Effector memory CD8-positive, alpha-beta T cell (primary cell): ENCODE measurements at regions not wholly inside any gene's neighbourhood (a gene's known extent, or its start where the extent isn't known, plus 50 kb on each side); places are given as distances from the start of the nearest gene placed in this dataset.

Experiments
- ATAC-seq: fragments of 150-1000 bp; cut with Tn5 transposase; replicated peaks from 2 replicates; pipeline ENCODE4 v1.10.0; 2021; ENCODE audit warnings: mild to moderate bottlenecking, moderate library complexity
- DNase-seq, 3 experiments: peaks; one replicate each; pipeline ENCODE4 v3.0.0; 2021
- H3K27ac Mint-ChIP-seq, 2 donors: one replicate each; pipeline ENCODE4 v1.8.0; 2022; ENCODE audit warnings: mild to moderate bottlenecking in 2 of 2, mixed read lengths in 2 of 2, moderate library complexity in 2 of 2
- H3K27me3 Mint-ChIP-seq, 2 donors: one replicate each; pipeline ENCODE4 v1.8.0; 2022; ENCODE audit warnings: mixed read lengths in 2 of 2
- H3K36me3 Mint-ChIP-seq: one replicate; pipeline ENCODE4 v1.8.0; 2022; ENCODE audit warnings: mild to moderate bottlenecking, moderate library complexity, mixed read lengths; ENCODE audit not compliant: insufficient read depth
- H3K4me1 Mint-ChIP-seq, 2 donors: one replicate each; pipeline ENCODE4 v1.8.0; 2022; ENCODE audit warnings: low read depth in 2 of 2, mixed read lengths in 2 of 2
- H3K4me3 Mint-ChIP-seq, 2 donors: one replicate each; pipeline ENCODE4 v1.8.0; 2022; ENCODE audit warnings: mild to moderate bottlenecking in 2 of 2, mixed read lengths in 2 of 2, moderate library complexity in 2 of 2
- H3K9me3 Mint-ChIP-seq, 2 donors: one replicate each; pipeline ENCODE4 v1.8.0; 2022; ENCODE audit warnings: mixed read lengths in 2 of 2

DNA sequence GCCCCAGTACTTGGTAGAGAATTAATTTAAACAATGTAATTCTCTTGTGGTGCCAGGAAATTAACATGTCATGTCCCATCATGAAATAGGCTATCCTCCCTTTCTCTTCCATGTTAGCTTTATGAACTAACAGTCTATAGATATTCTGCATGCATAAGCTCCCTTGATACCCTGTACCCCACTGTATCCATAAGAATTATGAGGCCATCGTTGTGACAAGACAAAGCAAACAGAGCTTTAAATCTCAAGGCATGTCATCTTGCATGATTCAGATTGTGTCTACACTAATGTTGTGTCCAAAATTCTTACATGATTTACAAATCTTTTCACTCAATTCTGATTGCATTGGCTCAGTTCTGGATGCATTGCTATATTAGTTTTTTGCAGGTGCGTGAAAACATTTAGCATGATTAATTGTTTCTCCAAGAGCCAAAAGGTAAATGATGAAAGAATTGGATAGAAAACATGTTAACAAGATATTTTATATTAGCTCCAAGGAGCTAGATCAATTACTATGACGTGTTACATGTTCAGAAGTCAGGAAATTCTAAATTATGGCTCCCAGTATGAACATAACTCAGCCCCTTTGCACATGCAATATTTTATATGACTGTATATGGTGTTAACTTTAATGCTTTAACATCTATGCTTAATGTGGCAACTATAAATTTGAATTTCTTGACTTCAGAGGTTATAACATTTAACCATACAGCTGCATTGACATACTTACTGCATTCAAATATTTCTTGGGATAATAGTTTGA, 620.3 kb downstream of the SLC4A3 start:
- ATAC-seq (no peak), DNase-seq (no peak)
- no peak overlapping the region for H3K27ac Mint-ChIP-seq
- no peak overlapping the region for H3K4me3 Mint-ChIP-seq
- no peaks in the 10 kb centered on the region for H3K27me3 Mint-ChIP-seq
- H3K4me1 Mint-ChIP-seq, result no peaks in the 10 kb centered on the region
- H3K36me3 Mint-ChIP-seq, result no peaks in the 10 kb centered on the region
- H3K9me3 Mint-ChIP-seq, result peaks cover 0 to 6% of the 10 kb centered on the region in 2 donors

DNA sequence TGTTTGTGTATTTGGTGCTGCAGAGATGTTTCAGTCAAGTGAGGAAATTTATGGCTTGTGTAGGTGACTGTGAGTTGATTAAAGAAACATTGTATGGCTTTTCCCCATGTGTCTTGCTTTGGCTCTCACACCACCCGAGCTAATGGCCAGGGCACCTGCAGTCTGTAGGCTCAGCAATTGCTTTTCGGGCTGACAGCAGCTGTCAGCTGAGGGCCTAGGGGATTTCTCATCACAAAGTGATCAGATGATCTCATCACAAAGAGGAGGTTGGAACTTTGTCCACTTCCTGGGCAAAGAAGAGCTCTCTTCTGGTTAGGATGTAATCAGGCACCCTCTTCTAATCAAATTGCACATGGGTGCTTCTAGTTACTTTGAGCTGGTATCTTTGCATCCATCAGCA, 632.2 kb downstream of the SLC4A3 start:
- H3K4me1 Mint-ChIP-seq, result no peaks in the 10 kb centered on the region
- H3K27me3 Mint-ChIP-seq, result no peaks in the 10 kb centered on the region
- H3K27ac Mint-ChIP-seq, result no peak overlapping the region
- H3K9me3 Mint-ChIP-seq, result peaks cover 0 to 1% of the 10 kb centered on the region in 2 donors
- no peak for DNase-seq
- no peak overlapping the region for H3K4me3 Mint-ChIP-seq
- ATAC-seq, result no peak
- H3K36me3 Mint-ChIP-seq, result no peaks in the 10 kb centered on the region

DNA sequence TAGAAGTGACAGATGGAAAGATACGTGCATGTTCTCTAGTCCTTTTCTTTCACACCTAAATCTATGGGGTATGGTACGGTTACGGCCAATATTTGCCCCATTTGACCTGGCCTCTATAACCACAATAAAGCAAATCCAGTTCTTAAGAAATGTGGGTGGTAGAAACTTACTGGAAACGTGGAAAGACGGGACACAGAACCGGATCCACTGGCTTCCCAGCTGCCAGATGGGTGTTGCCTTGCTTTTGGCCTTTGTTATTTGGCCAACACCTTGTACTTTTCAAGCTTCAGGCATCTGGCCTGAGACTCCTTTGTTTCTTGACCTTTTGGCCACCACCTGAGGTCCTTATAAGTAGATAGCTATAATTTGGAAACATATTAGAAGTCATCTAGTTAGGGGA, 635.9 kb downstream of the SLC4A3 start:
- Mint-ChIP-seq H3K9me3 (no peaks in the 10 kb centered on the region), H3K27me3 (no peaks in the 10 kb centered on the region), H3K4me1 (no peaks in the 10 kb centered on the region), H3K27ac (no peak overlapping the region), H3K36me3 (no peaks in the 10 kb centered on the region), H3K4me3 (no peak overlapping the region)
- DNase-seq (no peak), ATAC-seq (no peak)

DNA sequence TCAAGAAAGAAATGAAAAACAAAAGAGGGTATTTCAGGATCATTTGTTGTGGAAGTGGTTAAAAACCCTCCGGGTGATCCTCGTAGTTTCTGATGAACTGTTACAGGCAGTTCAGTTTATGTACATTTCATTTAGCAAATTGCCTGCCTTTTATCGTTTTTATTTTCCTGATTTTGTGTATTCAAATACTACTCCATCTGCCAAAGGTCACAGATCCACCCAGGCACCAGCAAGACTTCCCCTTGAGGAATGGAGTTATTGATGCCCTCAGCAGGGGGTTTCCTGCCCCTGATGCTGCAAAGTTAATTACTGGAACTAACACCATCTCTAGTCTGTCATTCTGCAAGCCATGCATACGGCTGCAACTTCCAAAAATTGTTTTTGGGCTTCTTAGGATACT, 641.9 kb downstream of the SLC4A3 start:
- no peak for DNase-seq
- Mint-ChIP-seq H3K27ac (no peak overlapping the region), H3K4me1 (no peaks in the 10 kb centered on the region), H3K4me3 (no peak overlapping the region), H3K9me3 (peaks cover 0 to 10% of the 10 kb centered on the region in 2 donors), H3K36me3 (no peaks in the 10 kb centered on the region), H3K27me3 (no peaks in the 10 kb centered on the region)
- ATAC-seq, result no peak

DNA sequence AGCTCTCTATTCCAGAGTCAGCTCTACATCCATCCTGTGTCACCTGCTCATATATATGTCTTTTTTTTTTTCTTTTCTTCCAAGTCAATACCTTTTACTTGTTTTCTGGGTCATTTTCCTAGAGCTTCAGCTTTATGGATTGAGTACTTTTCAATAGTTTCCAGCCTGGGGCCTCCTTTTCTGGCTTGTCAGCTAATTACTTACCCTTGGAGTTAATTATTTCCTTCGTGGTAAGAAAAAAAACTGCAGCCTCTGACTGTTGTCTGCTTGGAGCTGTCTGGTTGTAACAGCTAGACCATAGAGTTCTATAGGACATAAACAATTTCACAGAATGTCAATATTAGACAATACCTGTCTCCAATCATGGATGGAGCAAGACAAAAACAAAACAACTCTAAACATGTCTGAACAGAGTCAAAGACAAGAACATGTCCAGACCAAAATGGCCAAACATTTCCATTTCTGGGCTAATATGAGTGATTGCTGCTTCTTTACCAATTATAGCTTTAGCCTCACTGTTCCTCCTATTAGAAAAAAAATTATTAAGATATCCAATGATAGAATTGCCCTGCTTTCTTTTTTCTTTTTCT, 643.1 kb downstream of the SLC4A3 start:
- H3K4me1 Mint-ChIP-seq, result no peaks in the 10 kb centered on the region
- no peak for DNase-seq
- H3K27ac Mint-ChIP-seq, result no peak overlapping the region

DNA sequence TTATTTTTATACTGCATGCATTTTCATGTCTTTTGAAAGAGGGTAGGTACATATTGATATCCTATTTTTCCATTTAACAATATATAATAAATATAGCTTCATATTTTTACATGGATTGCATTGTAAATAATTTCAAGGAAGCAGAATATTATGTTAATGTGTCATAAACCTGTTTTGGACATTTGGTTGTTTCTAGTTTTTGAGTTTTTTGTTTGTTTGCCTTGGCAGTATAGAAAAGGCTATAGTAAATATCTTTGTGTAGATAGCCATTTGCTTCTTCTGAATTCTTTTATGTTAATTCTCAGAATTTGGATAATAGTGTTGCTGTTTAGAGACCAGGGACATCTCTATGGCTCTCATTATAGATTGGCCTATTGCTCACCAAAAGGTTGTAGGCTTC, 645.2 kb downstream of the SLC4A3 start:
- H3K27me3 Mint-ChIP-seq, result no peaks in the 10 kb centered on the region
- no peak for ATAC-seq
- no peak overlapping the region for H3K4me3 Mint-ChIP-seq
- peaks cover 4 to 16% of the 10 kb centered on the region in 2 donors for H3K9me3 Mint-ChIP-seq
- no peak overlapping the region for H3K27ac Mint-ChIP-seq
- H3K4me1 Mint-ChIP-seq, result no peaks in the 10 kb centered on the region
- no peaks in the 10 kb centered on the region for H3K36me3 Mint-ChIP-seq
- no peak for DNase-seq

More for the DNA sequence above, 643.1 kb downstream of the SLC4A3 start:
- Mint-ChIP-seq H3K36me3 (no peaks in the 10 kb centered on the region), H3K27me3 (no peaks in the 10 kb centered on the region), H3K4me3 (no peak overlapping the region), H3K9me3 (peaks cover 0 to 10% of the 10 kb centered on the region in 2 donors)
- ATAC-seq, result no peak

DNA sequence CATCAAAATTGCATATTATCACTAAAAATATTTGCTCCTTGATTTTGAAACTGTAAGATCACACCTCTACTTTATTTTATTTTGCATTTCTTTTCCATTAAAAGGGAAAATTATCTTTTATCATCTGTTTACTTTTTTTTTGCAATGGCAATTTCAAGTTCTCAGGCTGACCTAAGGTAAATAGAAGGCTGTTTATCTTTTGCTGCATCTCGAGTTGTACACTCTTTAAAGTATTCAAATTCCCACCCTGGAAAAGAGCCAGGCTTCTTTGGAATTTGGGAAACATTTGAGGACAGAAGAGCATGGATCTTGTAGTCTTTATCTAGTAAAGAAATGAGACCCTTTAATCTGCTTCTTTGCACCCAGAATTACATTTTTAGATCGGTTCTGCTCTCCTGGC, 645.7 kb downstream of the SLC4A3 start:
- no peak overlapping the region for H3K4me3 Mint-ChIP-seq
- H3K27ac Mint-ChIP-seq, result no peak overlapping the region
- H3K36me3 Mint-ChIP-seq, result no peaks in the 10 kb centered on the region
- DNase-seq (no peak), ATAC-seq (no peak)
- no peaks in the 10 kb centered on the region for H3K27me3 Mint-ChIP-seq
- peaks cover 4 to 16% of the 10 kb centered on the region in 2 donors for H3K9me3 Mint-ChIP-seq
- no peaks in the 10 kb centered on the region for H3K4me1 Mint-ChIP-seq

DNA sequence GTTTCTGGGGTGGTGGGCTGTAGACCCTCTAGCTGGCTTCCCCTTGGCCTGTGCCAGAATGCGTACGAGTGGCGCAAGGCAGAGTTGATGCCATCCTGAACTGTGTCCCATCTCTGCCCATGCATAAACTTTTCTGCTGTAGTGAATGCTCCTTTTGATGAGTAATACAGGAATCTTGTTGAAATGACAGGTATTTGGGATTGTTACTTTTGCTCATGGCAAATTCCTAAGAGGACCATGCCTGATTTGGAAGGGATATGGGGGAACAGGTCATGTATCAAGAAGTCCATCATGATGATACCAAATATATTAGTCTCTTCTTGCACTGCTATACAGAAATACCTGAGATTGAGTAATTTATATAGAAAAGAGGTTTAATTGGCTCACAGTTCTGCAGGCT, 648.0 kb downstream of the SLC4A3 start:
- Mint-ChIP-seq H3K4me3 (no peak overlapping the region), H3K27me3 (no peaks in the 10 kb centered on the region), H3K4me1 (no peaks in the 10 kb centered on the region), H3K36me3 (no peaks in the 10 kb centered on the region), H3K9me3 (peaks cover 4 to 27% of the 10 kb centered on the region in 2 donors), H3K27ac (no peak overlapping the region)
- ATAC-seq (no peak), DNase-seq (no peak)

DNA sequence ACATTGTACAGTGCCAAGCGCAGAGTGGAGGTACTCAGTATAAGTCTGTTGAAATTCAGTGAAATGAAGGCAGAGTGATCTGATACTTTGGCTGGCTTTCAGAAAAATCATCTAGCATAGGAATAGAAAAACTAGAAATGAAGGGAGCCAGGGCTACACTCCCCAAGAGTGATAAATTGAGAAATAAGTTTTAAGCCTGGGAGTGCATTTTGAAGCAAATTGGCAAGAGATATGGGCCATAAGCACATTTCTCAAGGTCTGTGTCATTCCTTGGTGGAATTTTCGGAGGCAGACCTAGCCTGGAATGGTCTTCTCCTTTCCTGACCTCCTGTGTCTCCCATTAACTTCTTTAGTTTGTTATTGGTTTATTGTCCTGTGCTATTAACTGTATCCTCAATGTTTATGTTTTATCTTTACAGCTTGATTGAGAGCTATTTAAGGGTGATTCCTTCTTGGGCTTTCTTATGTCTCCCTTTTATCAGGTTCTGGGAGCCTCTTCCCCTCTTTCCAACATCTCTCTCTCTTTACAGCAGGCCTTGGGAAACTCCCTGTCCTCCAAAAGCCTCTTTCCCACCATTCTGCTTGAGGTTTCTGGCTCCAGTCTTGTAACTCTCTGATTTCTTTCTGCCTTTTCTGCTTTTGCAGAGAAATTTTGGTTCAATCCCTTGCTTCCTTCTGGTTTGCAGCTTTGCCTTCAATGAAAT, 649.5 kb downstream of the SLC4A3 start:
- no peaks in the 10 kb centered on the region for H3K36me3 Mint-ChIP-seq
- H3K27me3 Mint-ChIP-seq, result no peaks in the 10 kb centered on the region
- no peak overlapping the region for H3K4me3 Mint-ChIP-seq
- H3K27ac Mint-ChIP-seq, result no peak overlapping the region
- H3K9me3 Mint-ChIP-seq, result peaks cover 6 to 17% of the 10 kb centered on the region in 2 donors
- H3K4me1 Mint-ChIP-seq, result no peaks in the 10 kb centered on the region
- no peak for ATAC-seq
- no peak for DNase-seq

DNA sequence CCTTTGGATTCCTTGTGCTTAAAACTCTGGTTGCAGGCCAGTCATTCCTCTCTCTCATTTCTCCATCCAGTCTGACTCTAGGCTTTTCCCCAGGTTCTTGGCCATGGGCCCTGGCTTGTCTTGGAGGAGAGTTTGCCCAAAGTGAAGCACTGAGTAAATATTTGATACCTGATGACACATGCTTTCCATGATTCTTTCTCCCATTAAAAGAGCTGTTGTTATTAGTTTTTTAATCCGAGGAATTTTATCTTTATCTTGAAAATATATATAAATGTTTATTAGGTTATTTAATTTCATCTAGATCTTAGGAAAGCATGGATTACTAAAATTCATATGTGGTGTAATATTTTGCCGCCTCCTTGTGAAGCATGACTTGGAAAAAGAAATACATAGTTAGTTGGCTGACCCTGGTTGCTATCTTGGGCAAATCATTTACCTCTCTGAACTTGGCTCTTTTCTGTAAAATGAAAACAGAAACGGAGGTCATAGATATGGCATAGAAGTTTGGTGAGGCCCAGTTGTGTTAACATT, 650.1 kb downstream of the SLC4A3 start:
- no peaks in the 10 kb centered on the region for H3K4me1 Mint-ChIP-seq
- no peak overlapping the region for H3K27ac Mint-ChIP-seq
- H3K27me3 Mint-ChIP-seq, result no peaks in the 10 kb centered on the region
- peaks cover 6 to 17% of the 10 kb centered on the region in 2 donors for H3K9me3 Mint-ChIP-seq
- H3K36me3 Mint-ChIP-seq, result no peaks in the 10 kb centered on the region
- ATAC-seq (no peak), DNase-seq (no peak)
- H3K4me3 Mint-ChIP-seq, result no peak overlapping the region

DNA sequence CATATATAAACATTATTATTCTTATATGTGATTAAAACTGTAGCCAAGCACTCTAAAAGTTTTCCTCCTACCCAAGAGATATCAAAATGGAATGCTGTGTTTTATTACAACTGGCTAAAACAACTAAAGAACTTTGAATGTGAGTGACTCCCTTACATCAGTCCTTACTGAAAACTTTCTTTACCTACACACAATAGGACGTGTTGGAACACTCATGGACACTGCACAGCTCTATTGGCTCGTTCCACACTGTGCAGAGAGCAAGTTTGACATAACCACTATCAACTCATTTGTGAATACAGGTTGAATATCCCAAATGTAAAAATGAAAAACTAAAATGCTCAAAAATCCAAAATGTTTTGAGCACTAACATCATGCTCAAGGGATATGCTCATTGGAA, 650.6 kb downstream of the SLC4A3 start:
- no peaks in the 10 kb centered on the region for H3K4me1 Mint-ChIP-seq
- no peaks in the 10 kb centered on the region for H3K36me3 Mint-ChIP-seq
- no peak overlapping the region for H3K27ac Mint-ChIP-seq
- peaks cover 6 to 17% of the 10 kb centered on the region in 2 donors for H3K9me3 Mint-ChIP-seq
- H3K4me3 Mint-ChIP-seq, result no peak overlapping the region
- no peaks in the 10 kb centered on the region for H3K27me3 Mint-ChIP-seq
- no peak for ATAC-seq
- DNase-seq, result no peak

DNA sequence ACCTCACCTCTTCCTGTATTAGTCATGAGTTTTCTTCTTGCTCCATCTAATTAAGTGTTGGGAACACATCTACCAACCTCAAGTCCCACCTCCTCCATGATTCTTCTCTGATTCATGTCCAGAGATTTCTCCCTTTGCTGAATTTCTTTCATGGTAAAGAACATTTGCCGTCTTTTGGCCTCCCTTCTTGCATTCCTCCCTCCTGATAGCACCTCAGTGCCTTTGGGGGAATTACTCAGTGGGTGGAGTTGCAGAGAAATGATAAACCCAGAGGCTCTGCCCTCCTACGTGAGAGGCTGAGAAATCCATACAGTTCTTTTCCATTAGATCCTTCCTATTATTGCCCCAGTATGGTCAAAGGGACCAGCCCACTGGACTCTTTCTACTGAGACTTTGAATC, 651.9 kb downstream of the SLC4A3 start:
- Mint-ChIP-seq H3K27ac (no peak overlapping the region), H3K9me3 (peaks cover 6 to 17% of the 10 kb centered on the region in 2 donors), H3K4me3 (no peak overlapping the region), H3K36me3 (no peaks in the 10 kb centered on the region), H3K27me3 (no peaks in the 10 kb centered on the region), H3K4me1 (no peaks in the 10 kb centered on the region)
- ATAC-seq (no peak), DNase-seq (no peak)

DNA sequence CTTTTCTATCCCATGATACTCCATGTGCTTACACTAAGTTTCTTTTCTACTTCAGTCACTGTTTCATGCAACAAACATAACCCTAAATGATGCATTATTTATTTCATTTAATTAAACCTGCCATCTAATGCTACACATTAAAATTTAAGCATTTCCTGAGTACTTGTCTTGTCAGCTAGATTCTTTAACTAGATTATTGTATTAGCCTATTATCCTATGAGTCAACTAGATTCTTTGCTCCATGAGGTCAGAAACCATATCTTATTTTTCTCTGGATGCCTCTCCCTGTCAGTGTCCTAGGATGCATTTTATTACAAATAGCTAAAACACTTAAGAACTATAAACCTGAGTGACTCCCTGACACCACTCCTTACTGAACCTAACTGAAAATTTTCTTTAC, 652.4 kb downstream of the SLC4A3 start:
- DNase-seq (no peak), ATAC-seq (no peak)
- Mint-ChIP-seq H3K27ac (no peak overlapping the region), H3K4me3 (no peak overlapping the region), H3K36me3 (no peaks in the 10 kb centered on the region), H3K4me1 (no peaks in the 10 kb centered on the region), H3K27me3 (no peaks in the 10 kb centered on the region), H3K9me3 (peaks cover 6 to 17% of the 10 kb centered on the region in 2 donors)

DNA sequence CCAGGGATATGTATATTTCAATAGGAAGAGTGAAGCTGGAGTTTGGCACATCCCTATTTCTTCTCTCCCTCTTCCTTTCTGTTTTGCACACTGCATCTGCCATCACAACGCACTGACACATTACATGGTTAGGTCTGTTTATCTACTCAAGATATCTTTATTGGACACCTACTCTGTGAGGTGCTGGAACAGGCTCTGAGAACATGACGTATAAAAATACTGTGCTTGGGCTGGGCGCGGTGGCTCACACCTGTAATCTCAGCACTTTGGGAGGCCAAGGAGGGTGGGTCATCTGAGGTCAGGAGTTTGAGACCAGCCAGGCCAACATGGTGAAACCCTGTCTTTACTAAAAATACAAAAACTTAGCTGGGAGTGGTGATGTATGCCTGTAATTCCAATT, 653.3 kb downstream of the SLC4A3 start:
- peaks cover 6 to 17% of the 10 kb centered on the region in 2 donors for H3K9me3 Mint-ChIP-seq
- no peak overlapping the region for H3K4me3 Mint-ChIP-seq
- H3K4me1 Mint-ChIP-seq, result no peaks in the 10 kb centered on the region
- no peaks in the 10 kb centered on the region for H3K27me3 Mint-ChIP-seq
- no peak overlapping the region for H3K27ac Mint-ChIP-seq
- DNase-seq (no peak), ATAC-seq (no peak)
- no peaks in the 10 kb centered on the region for H3K36me3 Mint-ChIP-seq
